K562 (cell line): ENCODE measurements at regions not wholly inside any gene's neighbourhood (a gene's known extent, or its start where the extent isn't known, plus 50 kb on each side); places are given as distances from the start of the nearest gene placed in this dataset.

ENCODE experiments used
- ARNT ChIP-seq, 2 experiments: fragments of 450-650 bp; IDR thresholded peaks; 2 replicates each; pipeline ENCODE4 v1.6.1; 2016; ENCODE audit warnings: mild to moderate bottlenecking in 1 of 2
- CEBPG ChIP-seq, 3 experiments: fragments of 200-800 bp in 1 of 3; sonication (Bioruptor generic) in 1 of 3; sonication (generic) in 1 of 3; formaldehyde crosslinking in 1 of 3; IDR thresholded peaks in 2 of 3; conservative IDR thresholded peaks in 1 of 3; 2 replicates each; pipeline versions ENCODE4 v1.6.1 to v1.8.0; 2016 to 2022; ENCODE audit warnings: missing compliant biosample characterization in 2 of 3, missing genetic modification characterization in 2 of 3, mild to moderate bottlenecking in 1 of 3, missing genetic modification reagents in 1 of 3
- HLTF ChIP-seq: fragments of 450-650 bp; IDR thresholded peaks from 2 replicates; pipeline ENCODE4 v1.6.1; 2016
- MLLT1 ChIP-seq, 2 experiments: fragments of 450-650 bp; IDR thresholded peaks; 2 replicates each; pipeline ENCODE4 v1.6.1; 2016
- PTTG1 ChIP-seq: fragments of 450-650 bp; IDR thresholded peaks from 2 replicates; pipeline ENCODE4 v1.6.1; 2016; ENCODE audit warnings: low read depth, mild to moderate bottlenecking, missing genetic modification characterization, missing compliant biosample characterization
- ZBTB40 ChIP-seq, 2 experiments: fragments of 450-650 bp in 1 of 2; sonication (generic) in 1 of 2; formaldehyde crosslinking in 1 of 2; IDR thresholded peaks; 2 replicates each; pipeline versions ENCODE4 v1.7.1 to v1.9.0; 2016 to 2022; ENCODE audit warnings: inconsistent platforms in 1 of 2, mild to moderate bottlenecking in 1 of 2, missing genetic modification reagents in 1 of 2
- ZBTB43 ChIP-seq: sonication (generic); formaldehyde crosslinking; IDR thresholded peaks from 2 replicates; pipeline ENCODE4 v1.8.0; 2023; ENCODE audit warnings: mild to moderate bottlenecking, missing genetic modification reagents
- ZFPM2 ChIP-seq: fragments of 250-450 bp; sonication (Bioruptor Pico); IDR thresholded peaks from 2 replicates; pipeline ENCODE4 v1.5.1; 2022; ENCODE audit warnings: mild to moderate bottlenecking
- ZNF583 ChIP-seq: fragments of 250-450 bp; sonication (Bioruptor Pico); IDR thresholded peaks from 2 replicates; pipeline ENCODE4 v1.4.0; 2020
- TF ChIP-seq, protein P1 (sequence below): IDR thresholded peaks from 3 replicates; pipeline ENCODE4 v1.6.1; 2011; ENCODE audit warnings: borderline replicate concordance, mild to moderate bottlenecking, moderate library complexity; ENCODE audit not compliant: insufficient read length; ENCODE audit errors: extremely low read depth

- TF ChIP-seq ZBTB40 (IDR thresholded peaks at IDR 0.05) (no peak), ZBTB40 (CRISPR knock-in tag; IDR thresholded peaks at IDR 0.05) (no peak), ZBTB43 (CRISPR knock-in tag) (no peak), ARNT (IDR thresholded peaks at IDR 0.05) (no peak), MLLT1 (IDR thresholded peaks at IDR 0.05) (no peak), ZNF583 (CRISPR knock-in tag) (0 out of 2 replicates have a peak, but pooled peaks have one; percentile 44), PTTG1 (tag) (peak; percentile 84), ZFPM2 (CRISPR knock-in tag) (no peak), HLTF (no peak), CEBPG (CRISPR knock-in tag; IDR thresholded peaks at IDR 0.05) (no peak), CEBPG (tag; conservative IDR thresholded peaks at IDR 0.05 in 1 of 2, IDR thresholded peaks at IDR 0.05 in 1 of 2) (no peak)
- TF ChIP-seq, protein P1, sequence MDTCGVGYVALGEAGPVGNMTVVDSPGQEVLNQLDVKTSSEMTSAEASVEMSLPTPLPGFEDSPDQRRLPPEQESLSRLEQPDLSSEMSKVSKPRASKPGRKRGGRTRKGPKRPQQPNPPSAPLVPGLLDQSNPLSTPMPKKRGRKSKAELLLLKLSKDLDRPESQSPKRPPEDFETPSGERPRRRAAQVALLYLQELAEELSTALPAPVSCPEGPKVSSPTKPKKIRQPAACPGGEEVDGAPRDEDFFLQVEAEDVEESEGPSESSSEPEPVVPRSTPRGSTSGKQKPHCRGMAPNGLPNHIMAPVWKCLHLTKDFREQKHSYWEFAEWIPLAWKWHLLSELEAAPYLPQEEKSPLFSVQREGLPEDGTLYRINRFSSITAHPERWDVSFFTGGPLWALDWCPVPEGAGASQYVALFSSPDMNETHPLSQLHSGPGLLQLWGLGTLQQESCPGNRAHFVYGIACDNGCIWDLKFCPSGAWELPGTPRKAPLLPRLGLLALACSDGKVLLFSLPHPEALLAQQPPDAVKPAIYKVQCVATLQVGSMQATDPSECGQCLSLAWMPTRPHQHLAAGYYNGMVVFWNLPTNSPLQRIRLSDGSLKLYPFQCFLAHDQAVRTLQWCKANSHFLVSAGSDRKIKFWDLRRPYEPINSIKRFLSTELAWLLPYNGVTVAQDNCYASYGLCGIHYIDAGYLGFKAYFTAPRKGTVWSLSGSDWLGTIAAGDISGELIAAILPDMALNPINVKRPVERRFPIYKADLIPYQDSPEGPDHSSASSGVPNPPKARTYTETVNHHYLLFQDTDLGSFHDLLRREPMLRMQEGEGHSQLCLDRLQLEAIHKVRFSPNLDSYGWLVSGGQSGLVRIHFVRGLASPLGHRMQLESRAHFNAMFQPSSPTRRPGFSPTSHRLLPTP, result no peak
Measured at GRCh38 chr7:106183952-106184351, 71.8 kb upstream of the SYPL1 start (continued).
